HG02798 (cell line): ENCODE measurements at regions not wholly inside any gene's neighbourhood (a gene's known extent, or its start where the extent isn't known, plus 50 kb on each side); places are given as distances from the start of the nearest gene placed in this dataset.

Source experiments
- ATAC-seq: cut with Tn5 transposase; IDR thresholded peaks from one replicate; pipeline ENCODE4 v1.9.1; 2021; ENCODE audit warnings: mild to moderate bottlenecking; ENCODE audit not compliant: unreplicated experiment, poor library complexity

- no peak for ATAC-seq
These were observed 53.5 kb upstream of the CTTNBP2NL start for GRCh38 chr1:112342558-112342957.

DNA sequence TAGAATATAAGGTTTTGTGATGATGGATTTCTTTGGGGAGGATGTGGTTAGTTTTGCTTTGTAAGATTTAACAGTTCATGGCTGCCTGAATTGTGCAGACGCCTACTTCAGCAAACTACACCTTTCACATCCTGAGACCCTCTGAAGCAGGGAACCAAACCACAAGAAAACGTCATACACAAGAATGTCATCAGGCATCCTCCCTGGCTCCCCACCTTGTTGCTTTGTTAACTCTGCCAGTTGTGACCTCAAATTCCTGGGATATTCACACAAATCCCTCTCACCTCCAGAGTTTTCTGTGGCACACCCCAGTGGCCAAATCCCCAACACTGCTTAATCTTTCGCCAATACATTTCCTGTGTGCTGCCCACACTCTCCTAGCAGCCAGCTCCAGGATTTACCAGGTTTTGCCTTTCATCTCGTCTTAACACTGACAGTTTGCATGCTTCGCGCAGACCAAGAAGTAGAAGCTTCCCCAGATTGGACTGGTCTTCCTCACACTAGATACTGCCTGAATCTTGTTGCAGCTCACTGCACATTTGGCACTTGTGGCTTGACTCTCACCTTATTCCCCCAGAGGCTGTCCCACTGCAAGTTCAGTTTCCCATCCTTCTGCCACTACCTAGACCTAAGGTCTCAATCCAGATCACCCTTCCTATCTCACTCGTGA is 51.1 kb upstream of the CTTNBP2NL start:
- ATAC-seq: no peak
